ENCODE measurements at regions not wholly inside any gene's neighbourhood (a gene's known extent, or its start where the extent isn't known, plus 50 kb on each side); places are given as distances from the start of the nearest gene placed in this dataset.

- TF ChIP-seq POLR2AphosphoS5 (IDR thresholded peaks at IDR 0.05), result no peak
- TF ChIP-seq, protein P1, sequence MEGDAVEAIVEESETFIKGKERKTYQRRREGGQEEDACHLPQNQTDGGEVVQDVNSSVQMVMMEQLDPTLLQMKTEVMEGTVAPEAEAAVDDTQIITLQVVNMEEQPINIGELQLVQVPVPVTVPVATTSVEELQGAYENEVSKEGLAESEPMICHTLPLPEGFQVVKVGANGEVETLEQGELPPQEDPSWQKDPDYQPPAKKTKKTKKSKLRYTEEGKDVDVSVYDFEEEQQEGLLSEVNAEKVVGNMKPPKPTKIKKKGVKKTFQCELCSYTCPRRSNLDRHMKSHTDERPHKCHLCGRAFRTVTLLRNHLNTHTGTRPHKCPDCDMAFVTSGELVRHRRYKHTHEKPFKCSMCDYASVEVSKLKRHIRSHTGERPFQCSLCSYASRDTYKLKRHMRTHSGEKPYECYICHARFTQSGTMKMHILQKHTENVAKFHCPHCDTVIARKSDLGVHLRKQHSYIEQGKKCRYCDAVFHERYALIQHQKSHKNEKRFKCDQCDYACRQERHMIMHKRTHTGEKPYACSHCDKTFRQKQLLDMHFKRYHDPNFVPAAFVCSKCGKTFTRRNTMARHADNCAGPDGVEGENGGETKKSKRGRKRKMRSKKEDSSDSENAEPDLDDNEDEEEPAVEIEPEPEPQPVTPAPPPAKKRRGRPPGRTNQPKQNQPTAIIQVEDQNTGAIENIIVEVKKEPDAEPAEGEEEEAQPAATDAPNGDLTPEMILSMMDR (IDR thresholded peaks at IDR 0.05), result no peak
Measured at GRCh38 chr11:114921697-114922096, 243.4 kb downstream of the NXPE2 start.

All from upper lobe of left lung (tissue), 4 donors.